ENCODE measurements at regions not wholly inside any gene's neighbourhood (a gene's known extent, or its start where the extent isn't known, plus 50 kb on each side); places are given as distances from the start of the nearest gene placed in this dataset.

- no peaks in the 10 kb centered on the region for H3K36me3 ChIP-seq (ENCODE audit: control insufficient read depth, insufficient read depth, low read length)
- DNase-seq (ENCODE audit: extremely low read depth in 1 of 4, low spot score in 3 of 4) (no peak), FAIRE-seq (no peak), ATAC-seq (no peak)
- ChIA-PET POLR2A (interaction anchor here (0.6 to 1.4 kb wide), 6 partner anchors 9 to 270 kb away, joined by 3 to 4 read pairs (median 4); no protein-coding TSS in a partner anchor), CTCF (ENCODE audit: low intra/inter-chr PET ratio) (no interaction called here)
- H3K4me1 ChIP-seq (replicated peaks in 1 of 2; ENCODE audit: control insufficient read depth in 2 of 2, insufficient read depth in 2 of 2, low read length in 2 of 2) = peaks cover 18 to 45% of the 10 kb centered on the region in 2 experiments; a peak in 4 of 5 replicates
- no peak overlapping the region for H3K4me3 ChIP-seq
- no peaks in the 10 kb centered on the region for H3K9me1 ChIP-seq (ENCODE audit: control insufficient read depth, insufficient read depth, low read length)
- BruUV-seq (replicated peaks) = no TSS peak
- peak overlapping the region in 1 of 2 experiments; percentile 53; a peak in 1 of 4 replicates for H3K9ac ChIP-seq (ENCODE audit: insufficient read depth in 1 of 2, low read depth in 2 of 2, low read length in 2 of 2)
- H3K79me2 ChIP-seq (ENCODE audit: control insufficient read depth, insufficient read depth, low read length) = no peaks in the 10 kb centered on the region
- intact Hi-C loops (cut with micrococcal nuclease) = no loop called here
- 58% methylated on average over 2 of the region's 2 CpGs for WGBS (ENCODE audit: insufficient coverage, low coverage, missing lambda C conversion rate)
- no peaks in the 10 kb centered on the region for H3K9me3 ChIP-seq (replicated peaks; ENCODE audit: control insufficient read depth, insufficient read depth, low read depth, low read length)
- no peak overlapping the region for H3K4me2 ChIP-seq (ENCODE audit: insufficient read depth, low read length)
- no peaks in the 10 kb centered on the region for H3K27me3 ChIP-seq (ENCODE audit: control insufficient read depth in 2 of 2, insufficient read depth in 2 of 2, low read length in 2 of 2)
- no peaks in the 10 kb centered on the region for H4K20me1 ChIP-seq (replicated peaks; ENCODE audit: control insufficient read depth, insufficient read depth, low read length)
- H2AFZ ChIP-seq (ENCODE audit: low read depth, low read length) = no peak overlapping the region
- H3K27ac ChIP-seq (ENCODE audit: extremely low read depth, low read depth, low read length) = no peak overlapping the region
- in situ Hi-C loops (cut with MboI) = no loop called here
- TF ChIP-seq ZNF347 (CRISPR knock-in tag; IDR thresholded peaks at IDR 0.05; ENCODE audit: low read depth) (no peak), PKNOX1 (IDR thresholded peaks at IDR 0.05) (no peak), ZNF584 (CRISPR knock-in tag; IDR thresholded peaks at IDR 0.05; ENCODE audit: low read depth) (0 out of 2 replicates have a peak, but pooled peaks have one; percentile 28), ZBTB5 (IDR thresholded peaks at IDR 0.05) (no peak), ETV6 (IDR thresholded peaks at IDR 0.05; ENCODE audit: borderline replicate concordance in 1 of 2, low read depth in 2 of 2, low read length in 1 of 2) (no peak), ETV6 (CRISPR knock-in tag; IDR thresholded peaks at IDR 0.05; ENCODE audit: borderline replicate concordance) (no peak), ZNF668 (CRISPR knock-in tag; IDR thresholded peaks at IDR 0.05) (no peak), SMAD1 (IDR thresholded peaks at IDR 0.05; ENCODE audit: low read depth, low read length, partially characterized antibody) (no peak), ZNF146 (CRISPR knock-in tag; IDR thresholded peaks at IDR 0.05; ENCODE audit: unreplicated experiment) (no peak), HDAC2 (IDR thresholded peaks at IDR 0.05) (no peak), CTCFL (IDR thresholded peaks at IDR 0.05; ENCODE audit: borderline replicate concordance, insufficient read depth, low read depth, low read length, poor library complexity, severe bottlenecking) (no peak), COPS2 (conservative IDR thresholded peaks at IDR 0.05) (no peak), TRIM25 (IDR thresholded peaks at IDR 0.05; ENCODE audit: borderline replicate concordance) (no peak), MAZ (CRISPR knock-in tag; conservative IDR thresholded peaks at IDR 0.05 in 1 of 2, IDR thresholded peaks at IDR 0.05 in 1 of 2) (0 out of 4 replicates have a peak, but pooled peaks of 1 of the 2 experiments have one; percentile 2), PHF21A (IDR thresholded peaks at IDR 0.05; ENCODE audit: borderline replicate concordance, low read depth) (no peak), ZNF175 (CRISPR knock-in tag; IDR thresholded peaks at IDR 0.05; ENCODE audit: low read depth) (0 out of 2 replicates have a peak, but pooled peaks have one; percentile 63)
Observed at GRCh38 chr6:43907312-43907711, 137.3 kb downstream of the VEGFA start.

All from K562 (cell line).